ENCODE measurements at regions not wholly inside any gene's neighbourhood (a gene's known extent, or its start where the extent isn't known, plus 50 kb on each side); places are given as distances from the start of the nearest gene placed in this dataset.

GRCh38 chr15:38854506-38854905 is 289.9 kb upstream of the RASGRP1 start (continued):
- no peak for TF ChIP-seq ERG (CRISPR knock-in tag; IDR thresholded peaks at IDR 0.05)
- no peak for TF ChIP-seq ZBTB21 (CRISPR knock-in tag; IDR thresholded peaks at IDR 0.05; ENCODE audit: borderline replicate concordance)
- no peak for TF ChIP-seq NFATC4 (CRISPR knock-in tag; IDR thresholded peaks at IDR 0.05)
- no peak for TF ChIP-seq GRHL2 (CRISPR knock-in tag; IDR thresholded peaks at IDR 0.05; ENCODE audit: insufficient replicate concordance, severe bottlenecking)
- TF ChIP-seq NFE2L1 (CRISPR knock-in tag; IDR thresholded peaks at IDR 0.05): no peak
- TF ChIP-seq ZNF396 (CRISPR knock-in tag; IDR thresholded peaks at IDR 0.05; ENCODE audit: borderline replicate concordance): no peak
- no peak for TF ChIP-seq JAZF1 (CRISPR knock-in tag; IDR thresholded peaks at IDR 0.05)
- TF ChIP-seq CREB1 (CRISPR knock-in tag; IDR thresholded peaks at IDR 0.05): no peak
- TF ChIP-seq STAT6 (CRISPR knock-in tag; conservative IDR thresholded peaks at IDR 0.05; ENCODE audit: low read depth): no peak
- no peak for TF ChIP-seq ESRRA (CRISPR knock-in tag; IDR thresholded peaks at IDR 0.05; ENCODE audit: borderline replicate concordance)

DNA sequence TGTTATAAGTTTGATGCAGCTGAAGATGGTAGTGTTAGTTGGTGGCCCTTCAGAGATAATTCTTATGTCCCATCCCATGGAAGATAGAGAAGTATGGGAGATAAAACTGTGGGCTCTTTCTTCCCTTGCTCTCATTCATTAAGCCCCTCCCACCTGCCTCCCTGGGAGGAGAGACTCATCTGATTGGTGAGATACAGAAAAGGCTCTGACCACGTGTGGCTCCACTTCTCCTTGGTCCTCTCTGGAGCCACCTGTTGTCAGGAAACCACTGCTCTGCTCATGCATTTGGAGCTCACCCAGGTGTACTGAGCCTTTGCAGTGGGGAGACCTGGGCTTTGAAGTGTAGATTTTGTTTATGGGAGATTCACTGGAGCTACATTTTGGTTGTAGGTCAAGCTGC is 293.2 kb upstream of the RASGRP1 start:
- DNase-seq (ENCODE audit: low spot score) (no peak), ATAC-seq (no peak)
- TF ChIP-seq, protein P1, sequence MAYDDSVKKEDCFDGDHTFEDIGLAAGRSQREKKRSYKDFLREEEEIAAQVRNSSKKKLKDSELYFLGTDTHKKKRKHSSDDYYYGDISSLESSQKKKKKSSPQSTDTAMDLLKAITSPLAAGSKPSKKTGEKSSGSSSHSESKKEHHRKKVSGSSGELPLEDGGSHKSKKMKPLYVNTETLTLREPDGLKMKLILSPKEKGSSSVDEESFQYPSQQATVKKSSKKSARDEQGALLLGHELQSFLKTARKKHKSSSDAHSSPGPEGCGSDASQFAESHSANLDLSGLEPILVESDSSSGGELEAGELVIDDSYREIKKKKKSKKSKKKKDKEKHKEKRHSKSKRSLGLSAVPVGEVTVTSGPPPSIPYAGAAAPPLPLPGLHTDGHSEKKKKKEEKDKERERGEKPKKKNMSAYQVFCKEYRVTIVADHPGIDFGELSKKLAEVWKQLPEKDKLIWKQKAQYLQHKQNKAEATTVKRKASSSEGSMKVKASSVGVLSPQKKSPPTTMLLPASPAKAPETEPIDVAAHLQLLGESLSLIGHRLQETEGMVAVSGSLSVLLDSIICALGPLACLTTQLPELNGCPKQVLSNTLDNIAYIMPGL (CRISPR knock-in tag; IDR thresholded peaks at IDR 0.05): no peak
- TF ChIP-seq ETV6 (CRISPR knock-in tag; IDR thresholded peaks at IDR 0.05) (no peak), MYBL2 (CRISPR knock-in tag; IDR thresholded peaks at IDR 0.05) (no peak), ESRRA (CRISPR knock-in tag; IDR thresholded peaks at IDR 0.05; ENCODE audit: borderline replicate concordance) (no peak), CREM (CRISPR knock-in tag; IDR thresholded peaks at IDR 0.05) (no peak)
- Mint-ChIP-seq H3K36me3 (no peaks in the 10 kb centered on the region), H3K27me3 (ENCODE audit: low read depth) (no peaks in the 10 kb centered on the region), H3K27ac (no peak overlapping the region), H3K4me1 (no peaks in the 10 kb centered on the region), H3K9me3 (peaks cover 12% of the 10 kb centered on the region), H3K4me3 (no peak overlapping the region)
- ChIA-PET CTCF (no interaction called here), POLR2A (no interaction called here)

DNA sequence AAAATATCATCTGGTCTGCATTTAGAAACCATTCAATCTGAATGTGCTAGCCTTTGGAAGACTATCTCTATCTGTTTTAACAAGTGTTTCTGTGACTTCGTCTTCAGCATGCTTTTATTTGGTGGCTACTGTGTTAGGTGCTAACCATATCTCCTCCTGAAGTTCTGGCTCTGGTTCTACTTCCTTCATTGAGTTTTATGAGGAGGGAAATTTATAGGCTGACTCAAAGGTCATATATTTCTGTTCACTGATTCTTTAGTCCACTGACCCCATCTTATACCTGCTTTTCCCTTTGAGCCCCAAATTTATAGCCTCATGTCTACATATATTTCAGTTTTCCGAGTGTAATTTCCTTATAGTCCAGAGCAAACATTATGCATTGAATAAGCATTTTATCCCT is 295.0 kb upstream of the RASGRP1 start:
- no peaks in the 10 kb centered on the region for H3K27me3 Mint-ChIP-seq (ENCODE audit: low read depth)
- 0 out of 2 replicates have a peak, but pooled peaks cover 4% of the 10 kb centered on the region for H3K4me1 Mint-ChIP-seq
- POLR2A ChIA-PET: no interaction called here
- ATAC-seq (no peak), DNase-seq (ENCODE audit: low spot score) (no peak)
- H3K9me3 Mint-ChIP-seq: peaks cover 12% of the 10 kb centered on the region
- no peak overlapping the region for H3K27ac Mint-ChIP-seq
- H3K36me3 Mint-ChIP-seq: no peaks in the 10 kb centered on the region
- CTCF ChIA-PET: no interaction called here
- H3K4me3 Mint-ChIP-seq: no peak overlapping the region
- TF ChIP-seq, protein P2, sequence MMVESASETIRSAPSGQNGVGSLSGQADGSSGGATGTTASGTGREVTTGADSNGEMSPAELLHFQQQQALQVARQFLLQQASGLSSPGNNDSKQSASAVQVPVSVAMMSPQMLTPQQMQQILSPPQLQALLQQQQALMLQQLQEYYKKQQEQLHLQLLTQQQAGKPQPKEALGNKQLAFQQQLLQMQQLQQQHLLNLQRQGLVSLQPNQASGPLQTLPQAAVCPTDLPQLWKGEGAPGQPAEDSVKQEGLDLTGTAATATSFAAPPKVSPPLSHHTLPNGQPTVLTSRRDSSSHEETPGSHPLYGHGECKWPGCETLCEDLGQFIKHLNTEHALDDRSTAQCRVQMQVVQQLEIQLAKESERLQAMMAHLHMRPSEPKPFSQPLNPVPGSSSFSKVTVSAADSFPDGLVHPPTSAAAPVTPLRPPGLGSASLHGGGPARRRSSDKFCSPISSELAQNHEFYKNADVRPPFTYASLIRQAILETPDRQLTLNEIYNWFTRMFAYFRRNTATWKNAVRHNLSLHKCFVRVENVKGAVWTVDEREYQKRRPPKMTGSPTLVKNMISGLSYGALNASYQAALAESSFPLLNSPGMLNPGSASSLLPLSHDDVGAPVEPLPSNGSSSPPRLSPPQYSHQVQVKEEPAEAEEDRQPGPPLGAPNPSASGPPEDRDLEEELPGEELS (CRISPR knock-in tag; IDR thresholded peaks at IDR 0.05): no peak
- TF ChIP-seq, protein P1 (CRISPR knock-in tag; IDR thresholded peaks at IDR 0.05): no peak
- TF ChIP-seq, protein P3, sequence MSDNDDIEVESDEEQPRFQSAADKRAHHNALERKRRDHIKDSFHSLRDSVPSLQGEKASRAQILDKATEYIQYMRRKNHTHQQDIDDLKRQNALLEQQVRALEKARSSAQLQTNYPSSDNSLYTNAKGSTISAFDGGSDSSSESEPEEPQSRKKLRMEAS (CRISPR knock-in tag; IDR thresholded peaks at IDR 0.05): no peak
- TF ChIP-seq SP1 (CRISPR knock-in tag; conservative IDR thresholded peaks at IDR 0.05): no peak
- TF ChIP-seq NR1H2 (CRISPR knock-in tag; IDR thresholded peaks at IDR 0.05): no peak
- TF ChIP-seq TEAD4 (CRISPR knock-in tag; IDR thresholded peaks at IDR 0.05): no peak
- TF ChIP-seq CDX4 (CRISPR knock-in tag; IDR thresholded peaks at IDR 0.05; ENCODE audit: borderline replicate concordance): no peak
- TF ChIP-seq, protein P4, sequence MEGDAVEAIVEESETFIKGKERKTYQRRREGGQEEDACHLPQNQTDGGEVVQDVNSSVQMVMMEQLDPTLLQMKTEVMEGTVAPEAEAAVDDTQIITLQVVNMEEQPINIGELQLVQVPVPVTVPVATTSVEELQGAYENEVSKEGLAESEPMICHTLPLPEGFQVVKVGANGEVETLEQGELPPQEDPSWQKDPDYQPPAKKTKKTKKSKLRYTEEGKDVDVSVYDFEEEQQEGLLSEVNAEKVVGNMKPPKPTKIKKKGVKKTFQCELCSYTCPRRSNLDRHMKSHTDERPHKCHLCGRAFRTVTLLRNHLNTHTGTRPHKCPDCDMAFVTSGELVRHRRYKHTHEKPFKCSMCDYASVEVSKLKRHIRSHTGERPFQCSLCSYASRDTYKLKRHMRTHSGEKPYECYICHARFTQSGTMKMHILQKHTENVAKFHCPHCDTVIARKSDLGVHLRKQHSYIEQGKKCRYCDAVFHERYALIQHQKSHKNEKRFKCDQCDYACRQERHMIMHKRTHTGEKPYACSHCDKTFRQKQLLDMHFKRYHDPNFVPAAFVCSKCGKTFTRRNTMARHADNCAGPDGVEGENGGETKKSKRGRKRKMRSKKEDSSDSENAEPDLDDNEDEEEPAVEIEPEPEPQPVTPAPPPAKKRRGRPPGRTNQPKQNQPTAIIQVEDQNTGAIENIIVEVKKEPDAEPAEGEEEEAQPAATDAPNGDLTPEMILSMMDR (IDR thresholded peaks at IDR 0.05): no peak
- no peak for TF ChIP-seq FOXP1 (CRISPR knock-in tag; IDR thresholded peaks at IDR 0.05; ENCODE audit: borderline replicate concordance)
- no peak for TF ChIP-seq IRF2 (CRISPR knock-in tag; IDR thresholded peaks at IDR 0.05; ENCODE audit: borderline replicate concordance, low read depth)
